HG03432 (cell line): ENCODE measurements at regions not wholly inside any gene's neighbourhood (a gene's known extent, or its start where the extent isn't known, plus 50 kb on each side); places are given as distances from the start of the nearest gene placed in this dataset.
A peak's percentile ranks its signal among the peaks of the same experiment; 100 is the strongest.
"Not testable (repeated sequence)": the region's sequence is repeated elsewhere in the genome, so short reads cannot be mapped to it uniquely, and the experiment has no call there.

Experiments used
- ATAC-seq: cut with Tn5 transposase; IDR thresholded peaks from one replicate; pipeline ENCODE4 v1.9.1; 2021; ENCODE audit warnings: mild to moderate bottlenecking, moderate library complexity; ENCODE audit not compliant: unreplicated experiment

DNA sequence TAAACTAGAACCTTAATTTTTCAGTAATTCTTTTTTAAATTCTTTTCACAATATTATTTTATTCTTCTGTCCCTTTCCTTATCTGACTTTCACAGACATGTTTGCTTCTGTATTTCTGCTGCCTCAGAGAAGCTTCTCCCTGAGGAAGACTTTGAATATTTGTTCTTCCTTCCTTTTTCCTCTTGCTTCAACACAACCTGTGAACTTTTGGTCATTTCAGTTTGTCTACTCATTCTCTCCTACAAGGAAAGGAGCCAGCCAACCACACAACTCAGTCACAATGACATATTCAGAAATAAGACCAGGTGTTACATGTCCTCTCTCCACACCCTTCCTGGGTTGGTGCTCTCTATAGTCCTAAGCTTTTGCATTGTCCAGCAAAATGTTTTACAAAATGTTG lies 310.4 kb downstream of the TFAP2B start:
- ATAC-seq, result no peak

DNA sequence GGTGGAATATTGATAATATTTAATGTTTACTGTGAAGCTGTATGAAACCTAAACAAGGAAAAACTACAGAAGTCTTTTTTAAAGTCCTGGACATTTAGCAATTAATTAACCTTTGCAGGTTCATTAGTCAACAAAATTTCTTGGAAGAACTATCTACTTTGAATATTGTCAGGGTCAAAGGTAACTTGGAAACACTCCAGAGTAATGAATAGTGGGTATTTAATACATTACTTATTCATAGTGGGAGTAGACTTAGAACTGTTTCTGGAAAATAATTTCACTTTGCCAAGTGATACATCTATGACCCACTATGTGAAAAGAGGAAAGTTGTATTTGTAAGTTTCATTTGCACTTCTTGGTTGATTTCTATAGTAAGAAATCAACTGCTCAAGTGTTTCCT lies 319.1 kb downstream of the TFAP2B start:
- no peak for ATAC-seq

DNA sequence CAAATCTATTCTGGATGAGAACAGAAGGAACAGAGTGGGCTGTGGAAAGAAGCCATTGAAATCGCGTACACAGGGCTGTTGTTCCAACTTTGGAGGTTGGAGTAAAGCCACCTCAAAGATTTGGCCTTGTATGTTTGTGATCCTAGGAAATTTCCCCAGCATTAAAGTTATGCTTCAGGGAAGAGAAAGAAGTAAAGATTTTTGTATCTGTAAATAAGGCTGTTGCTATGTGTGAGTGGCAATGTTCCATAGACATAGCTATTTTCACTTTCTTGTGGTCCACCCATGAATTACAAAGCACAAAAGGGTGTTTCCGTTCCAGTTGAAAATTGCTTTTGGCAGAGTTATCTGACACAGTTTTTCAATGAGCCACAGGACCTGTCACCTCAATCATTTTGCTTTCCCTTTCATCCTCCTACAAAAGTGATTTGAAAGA lies 321.3 kb downstream of the TFAP2B start:
- ATAC-seq, result no peak

DNA sequence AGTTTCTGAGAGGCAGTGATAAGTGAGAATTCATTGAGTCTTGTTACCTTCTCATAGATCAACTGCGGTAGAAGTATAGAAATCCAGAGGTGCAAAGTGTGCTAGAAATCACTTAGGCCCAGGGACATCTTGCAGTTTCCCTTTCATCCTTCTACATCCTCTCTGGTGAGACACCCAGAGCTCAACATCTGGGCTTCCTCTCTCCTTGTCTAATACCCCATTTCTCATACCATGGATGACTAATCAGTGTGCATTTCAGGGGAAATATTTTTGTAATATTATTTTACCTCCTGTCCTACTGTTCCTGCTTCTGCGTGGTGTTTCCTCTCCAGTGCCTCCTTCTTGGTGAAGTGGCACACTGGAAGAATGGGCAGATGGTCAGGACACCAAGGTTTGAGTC lies 322.4 kb downstream of the TFAP2B start:
- ATAC-seq, result no peak

DNA sequence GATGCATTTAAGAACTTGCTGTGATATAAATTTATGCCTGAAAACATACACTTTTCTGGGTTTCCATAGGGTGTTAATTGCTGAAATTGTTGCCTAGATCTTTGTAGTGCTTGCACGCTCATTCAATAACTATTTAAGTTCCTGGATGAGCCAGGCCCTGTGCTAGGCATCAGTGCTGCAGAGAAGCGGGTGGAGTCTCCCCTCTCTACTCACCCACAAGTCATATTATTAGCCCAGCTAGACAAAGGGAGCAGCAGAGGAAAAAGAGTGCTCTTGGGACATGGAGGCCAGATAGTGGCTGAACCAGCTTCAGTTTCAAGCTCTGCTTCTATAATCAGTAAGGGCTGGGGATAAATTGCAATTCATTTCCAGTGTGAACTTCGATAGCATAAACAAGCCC lies 329.1 kb downstream of the TFAP2B start:
- no peak for ATAC-seq

DNA sequence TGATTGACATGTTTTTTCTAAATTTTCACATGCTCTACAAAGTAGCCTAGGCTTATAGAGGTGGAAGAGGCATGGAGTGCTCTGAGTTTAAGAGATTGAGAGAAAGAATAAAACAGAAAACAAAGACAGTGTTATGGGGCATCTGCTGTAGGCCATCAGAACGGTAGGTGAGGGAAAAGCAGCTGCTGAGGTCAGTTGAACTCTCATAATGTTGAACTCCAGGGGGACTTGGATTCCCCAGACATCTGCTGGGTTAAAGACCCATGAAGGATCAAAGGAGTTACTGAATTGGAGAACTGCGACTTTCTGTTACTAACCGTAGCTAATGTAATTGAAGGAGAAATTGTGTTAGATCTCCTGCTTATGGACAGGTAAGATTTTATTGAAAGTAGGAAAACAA lies 333.9 kb downstream of the TFAP2B start:
- no peak for ATAC-seq

DNA sequence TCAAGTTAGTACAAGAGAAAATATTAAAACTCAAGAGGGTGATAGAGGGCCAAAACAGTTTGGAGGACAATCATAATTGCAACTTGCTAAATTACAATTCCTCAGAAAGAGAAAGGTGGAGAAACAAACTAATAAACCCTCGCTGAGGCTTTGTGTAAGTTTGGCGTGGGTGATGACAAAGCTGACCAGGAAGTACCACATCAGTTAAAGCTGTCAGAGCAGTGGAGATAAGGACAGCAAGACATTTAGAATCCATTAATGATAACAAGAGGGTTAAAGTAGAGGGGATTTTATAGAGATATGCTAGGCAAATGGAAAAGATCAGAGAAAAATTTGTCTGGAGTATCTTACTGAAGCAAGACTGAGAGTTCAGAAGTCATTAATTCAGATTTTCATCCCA lies 334.4 kb downstream of the TFAP2B start:
- no peak for ATAC-seq

DNA sequence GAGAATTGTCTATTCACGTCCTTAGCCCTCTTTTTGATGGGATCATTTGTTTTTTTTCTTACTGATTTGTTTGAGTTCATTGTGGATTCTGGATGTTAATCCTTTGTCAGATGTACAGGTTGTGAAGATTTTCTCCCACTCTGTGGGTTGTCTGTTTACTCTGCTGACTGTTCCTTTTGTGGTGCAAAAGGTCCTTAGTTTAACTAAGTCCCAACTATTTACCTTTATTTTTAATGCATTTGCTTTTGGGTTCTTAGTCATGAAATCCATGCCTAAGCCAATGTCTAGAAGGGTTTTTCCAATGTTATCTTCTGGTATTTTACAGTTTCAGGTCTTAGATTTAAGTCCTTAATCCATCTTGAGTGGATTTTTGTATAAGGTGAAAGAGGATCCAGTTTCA lies 336.3 kb downstream of the TFAP2B start:
- ATAC-seq, result not testable (repeated sequence)

DNA sequence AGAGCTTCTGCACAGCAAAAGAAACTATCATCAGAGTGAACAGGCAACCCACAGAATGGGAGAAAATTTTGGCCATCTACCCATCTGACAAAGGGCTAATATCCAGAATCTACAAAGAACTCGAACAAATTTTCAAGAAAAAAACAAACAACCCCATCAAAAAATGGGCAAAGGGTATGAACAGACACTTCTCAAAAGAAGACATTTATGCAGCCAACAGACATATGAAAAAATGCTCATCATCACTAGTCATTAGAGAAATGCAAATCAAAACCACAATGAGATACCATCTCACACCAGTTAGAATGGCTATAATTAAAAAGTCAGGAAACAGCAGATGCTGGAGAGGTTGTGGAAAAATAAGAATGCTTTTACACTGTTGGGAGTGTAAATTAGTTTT lies 340.6 kb downstream of the TFAP2B start:
- not testable (repeated sequence) for ATAC-seq

DNA sequence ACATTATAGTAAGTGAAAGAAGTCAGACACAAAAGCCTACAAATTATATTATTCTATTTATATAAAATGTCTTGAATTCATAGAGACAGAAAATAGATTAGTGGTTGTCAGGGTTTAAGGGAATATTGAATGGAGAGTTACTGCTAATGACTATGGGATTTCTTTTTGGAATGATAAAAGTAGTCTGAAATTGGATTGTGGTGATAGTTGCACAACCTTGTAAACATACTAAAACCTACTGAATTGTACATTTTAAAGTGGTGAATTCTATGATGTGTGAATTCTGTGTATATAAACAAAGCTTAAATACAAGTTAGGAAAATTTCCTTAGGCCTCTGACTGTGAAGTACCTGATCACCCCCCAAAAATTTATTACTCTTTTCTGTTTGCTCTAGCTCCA lies 343.1 kb downstream of the TFAP2B start:
- no peak for ATAC-seq

DNA sequence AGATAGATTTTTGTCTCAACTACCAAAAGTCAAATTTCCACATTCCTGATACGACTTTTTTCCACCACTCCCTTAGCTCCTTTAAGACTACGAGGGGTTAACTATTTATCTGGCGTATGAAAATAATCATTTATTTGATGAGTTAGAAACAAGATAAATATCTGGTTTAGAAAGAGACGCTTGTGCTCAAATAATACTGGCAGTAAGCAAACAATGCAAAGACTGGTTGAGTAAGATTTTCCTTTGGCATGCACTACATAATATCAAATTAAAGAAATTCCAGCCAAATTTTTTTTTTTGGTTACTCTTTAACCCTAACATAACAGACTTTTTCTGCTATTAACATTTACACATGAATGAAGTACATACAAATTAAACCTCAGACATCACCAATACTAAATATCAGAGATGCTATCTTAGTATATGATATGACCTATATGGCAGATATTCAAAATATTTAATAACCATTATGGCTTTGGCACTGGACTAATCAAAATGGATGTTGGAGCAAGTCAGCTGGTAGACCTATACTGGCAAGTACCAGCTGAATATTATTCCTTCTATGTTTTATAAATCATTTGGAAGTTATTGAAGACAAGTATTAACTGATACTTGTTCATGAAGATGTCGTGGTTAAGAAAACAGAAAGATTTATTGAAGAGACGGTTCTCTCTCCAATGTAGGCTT lies 345.3 kb downstream of the TFAP2B start:
- ATAC-seq, result no peak

DNA sequence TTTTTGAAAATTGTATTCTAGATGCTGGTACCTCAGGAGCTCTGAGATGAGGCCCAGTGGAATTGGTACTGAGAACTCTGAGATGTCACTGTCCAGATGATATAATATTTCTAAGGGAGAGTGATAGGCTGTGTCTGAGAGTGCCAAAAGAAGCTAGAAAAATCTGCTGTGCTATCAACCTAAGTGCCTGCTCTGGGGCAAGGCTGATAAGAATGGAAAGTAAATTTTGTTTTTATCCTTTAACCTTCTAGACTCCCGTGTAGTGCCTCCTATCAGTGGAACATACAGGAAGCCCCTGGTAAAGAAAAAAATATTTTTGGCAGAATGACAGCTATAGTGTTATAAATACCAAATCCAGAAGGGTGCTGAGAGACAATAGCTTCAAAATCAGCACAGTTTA lies 348.2 kb downstream of the TFAP2B start:
- no peak for ATAC-seq

DNA sequence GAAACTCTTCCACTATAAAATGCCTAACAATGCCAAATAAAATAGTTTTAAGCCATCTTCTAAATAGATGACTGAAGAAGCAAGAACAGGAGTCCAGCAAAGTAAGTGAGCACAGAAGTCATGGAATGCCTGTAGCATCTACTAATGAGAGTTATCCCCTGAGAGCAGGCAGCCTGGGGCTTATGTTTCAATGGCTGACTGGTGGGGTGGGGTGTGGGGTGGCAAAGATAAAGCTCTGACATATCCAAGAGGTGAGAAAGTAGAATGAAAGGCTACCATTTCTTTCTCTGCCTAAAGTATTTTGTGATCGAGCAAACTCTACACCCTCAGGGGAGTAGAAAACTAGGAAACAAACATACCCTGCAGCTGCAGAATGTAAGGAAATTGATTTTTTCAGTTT lies 348.8 kb downstream of the TFAP2B start:
- ATAC-seq, result no peak

DNA sequence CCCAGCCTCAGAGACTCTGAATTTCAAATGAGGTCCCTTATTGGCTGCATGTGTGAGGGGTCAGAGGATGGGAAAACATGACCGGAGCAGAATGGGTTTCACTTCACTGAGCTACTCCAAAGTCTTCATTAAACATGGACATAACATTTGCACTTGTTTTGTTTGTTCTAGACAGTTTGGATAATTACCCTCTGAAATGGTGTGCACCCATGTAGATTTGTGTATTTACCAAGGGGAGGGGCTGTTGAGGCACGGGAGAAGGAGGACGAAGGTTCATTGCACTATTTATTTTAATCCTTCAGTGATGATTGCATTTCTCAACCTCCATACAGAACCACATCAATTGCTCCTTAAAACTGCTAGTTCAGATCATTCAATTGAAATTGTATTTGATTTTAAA lies 364.2 kb downstream of the TFAP2B start:
- no peak for ATAC-seq

DNA sequence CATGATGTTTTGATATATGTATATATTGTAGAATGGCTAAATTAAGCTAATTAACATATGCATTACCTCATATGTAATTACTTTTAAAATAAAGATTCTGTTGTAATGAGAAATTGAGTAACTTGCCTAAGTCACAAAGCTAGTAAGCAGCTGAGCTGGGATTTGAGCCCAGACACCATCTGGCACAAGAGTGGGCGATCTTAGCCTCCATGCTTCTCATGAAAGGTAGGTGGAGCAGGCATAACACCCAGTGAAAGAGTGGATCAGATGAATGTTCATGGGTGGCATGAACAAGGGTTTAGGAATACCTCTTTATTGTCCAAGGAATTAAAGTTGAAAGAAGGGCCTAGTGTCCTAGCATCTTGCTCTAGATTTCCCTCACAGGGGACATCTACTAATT lies 365.4 kb downstream of the TFAP2B start:
- ATAC-seq, result no peak

DNA sequence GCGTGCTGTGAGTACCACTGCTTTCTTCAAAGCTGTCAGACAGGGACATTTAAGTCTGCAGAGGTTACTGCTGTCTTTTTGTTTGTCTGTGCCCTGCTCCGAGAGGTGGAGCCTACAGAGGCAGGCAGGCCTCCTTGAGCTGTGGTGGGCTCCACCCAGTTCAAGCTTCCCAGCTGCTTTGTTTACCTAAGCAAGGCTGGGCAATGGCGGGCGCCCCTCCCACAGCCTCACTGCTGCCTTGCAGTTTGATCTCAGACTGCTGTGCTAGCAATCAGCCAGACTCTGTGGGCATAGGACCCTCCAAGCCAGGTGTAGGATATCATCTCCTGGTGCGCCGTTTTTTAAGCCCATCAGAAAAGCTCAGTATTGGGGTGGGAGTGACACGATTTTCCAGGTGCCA lies 374.5 kb downstream of the TFAP2B start:
- ATAC-seq, result not testable (repeated sequence)

DNA sequence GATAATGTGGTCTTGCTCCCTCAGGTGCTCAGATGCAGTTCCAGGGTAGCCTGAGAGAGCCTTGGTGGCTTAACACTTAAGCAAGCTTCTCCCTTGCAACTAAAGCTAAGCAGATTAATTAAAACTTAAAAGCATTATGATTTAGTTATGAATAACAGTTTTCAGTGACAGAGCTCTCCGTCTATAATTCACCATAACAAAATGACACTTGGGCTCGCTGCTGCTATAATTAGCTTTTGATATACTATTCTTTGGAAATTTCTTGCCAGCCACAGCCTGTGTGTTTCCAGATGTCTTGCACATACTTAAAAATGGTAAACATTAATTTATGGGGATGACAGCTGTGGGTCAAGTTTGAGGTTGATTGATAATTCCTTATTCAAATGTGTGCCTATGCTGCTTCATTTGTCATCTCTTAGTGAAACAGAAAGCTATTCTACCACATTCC lies 380.5 kb downstream of the TFAP2B start:
- peak; percentile 76 for ATAC-seq

DNA sequence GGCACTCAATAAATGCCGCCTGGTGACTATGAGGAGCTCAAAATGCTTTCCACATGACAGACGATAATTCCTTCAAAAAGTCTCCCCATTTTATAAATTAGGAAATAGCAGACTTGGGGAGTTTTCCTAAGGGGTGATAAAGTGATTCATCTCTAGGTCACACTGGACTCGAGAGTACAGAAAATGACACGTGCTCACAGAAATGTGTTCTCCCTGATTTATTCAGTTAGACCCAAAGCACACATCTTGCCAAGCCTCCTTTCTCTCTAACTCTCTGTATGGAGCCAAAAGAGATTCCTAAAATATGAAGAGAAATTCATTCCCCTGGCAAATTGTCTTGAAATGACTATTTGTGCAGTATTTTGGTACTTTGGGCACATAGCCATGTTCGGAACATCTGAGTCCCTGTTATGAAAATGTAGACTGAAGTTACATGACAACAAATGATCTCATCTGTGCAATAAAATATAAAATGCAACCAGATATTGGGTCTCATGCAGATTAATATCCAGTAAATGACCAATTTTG lies 381.1 kb downstream of the TFAP2B start:
- ATAC-seq, result no peak

DNA sequence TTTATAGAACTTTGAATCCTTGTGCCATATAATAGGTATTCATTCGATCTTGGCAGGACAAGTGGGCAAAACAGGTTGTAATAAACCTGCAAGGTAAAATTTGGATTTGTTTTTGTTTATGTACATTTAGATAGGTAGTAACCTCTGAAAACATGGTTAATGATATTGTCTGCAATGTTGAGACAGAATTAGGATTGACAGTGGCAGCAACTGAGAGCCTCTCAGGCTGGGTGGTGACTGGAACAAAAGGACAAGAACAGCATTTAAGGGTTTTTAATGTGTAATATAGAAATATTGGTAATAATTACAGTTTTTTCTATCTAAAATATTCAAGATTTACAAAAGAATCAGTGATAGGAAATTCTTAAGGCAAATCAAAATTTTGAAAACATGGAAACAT lies 382.0 kb downstream of the TFAP2B start:
- no peak for ATAC-seq

DNA sequence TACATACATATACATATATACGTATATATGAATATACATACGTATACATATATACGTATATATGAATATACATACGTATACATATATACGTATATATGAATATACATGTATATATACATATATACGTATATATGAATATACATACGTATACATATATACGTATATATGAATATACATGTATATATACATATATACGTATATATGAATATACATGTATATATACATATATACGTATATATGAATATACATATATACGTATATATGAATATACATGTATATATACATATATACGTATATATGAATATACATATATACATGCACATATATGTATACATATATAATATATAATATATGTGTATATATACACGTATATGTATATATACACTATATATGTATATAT lies 384.0 kb downstream of the TFAP2B start:
- ATAC-seq, result not testable (repeated sequence)

DNA sequence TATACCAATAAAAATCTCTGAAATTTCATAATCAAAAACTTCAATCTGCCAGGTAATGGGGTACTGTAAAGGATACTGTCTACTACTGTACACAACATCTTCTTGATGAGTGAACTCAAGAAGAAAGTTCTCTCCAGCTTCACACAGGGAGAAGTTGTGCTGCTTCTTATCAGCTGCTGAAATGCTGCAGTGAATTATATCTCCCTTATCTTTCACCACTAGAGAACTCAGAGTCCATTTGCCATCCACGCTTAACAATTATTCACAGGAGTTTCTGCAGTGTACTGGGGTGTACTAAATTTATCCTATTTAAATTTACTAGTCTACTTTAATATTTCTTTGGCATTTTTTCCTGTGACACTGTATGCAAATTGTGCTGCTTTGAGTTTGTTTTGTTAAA lies 384.8 kb downstream of the TFAP2B start:
- ATAC-seq, result no peak

DNA sequence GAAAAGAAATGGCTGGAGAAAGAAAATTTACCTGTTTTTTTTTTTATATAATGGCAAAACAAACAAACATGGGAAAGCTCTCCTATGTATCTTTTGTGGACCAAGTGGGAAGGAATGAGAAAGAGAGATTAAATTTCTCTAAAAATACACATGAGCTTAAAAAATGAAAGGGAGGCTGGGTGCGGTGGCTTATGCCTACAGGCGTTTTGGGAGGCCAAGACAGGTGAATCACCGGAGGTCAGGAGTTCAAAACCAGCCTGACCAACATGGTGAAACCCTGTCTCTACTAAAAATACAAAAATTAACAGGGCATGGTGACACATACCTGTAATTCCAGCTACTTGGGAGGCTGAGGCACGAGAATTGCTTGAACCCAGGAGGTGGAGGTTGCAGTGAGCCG lies 388.0 kb downstream of the TFAP2B start:
- ATAC-seq, result not testable (repeated sequence)

DNA sequence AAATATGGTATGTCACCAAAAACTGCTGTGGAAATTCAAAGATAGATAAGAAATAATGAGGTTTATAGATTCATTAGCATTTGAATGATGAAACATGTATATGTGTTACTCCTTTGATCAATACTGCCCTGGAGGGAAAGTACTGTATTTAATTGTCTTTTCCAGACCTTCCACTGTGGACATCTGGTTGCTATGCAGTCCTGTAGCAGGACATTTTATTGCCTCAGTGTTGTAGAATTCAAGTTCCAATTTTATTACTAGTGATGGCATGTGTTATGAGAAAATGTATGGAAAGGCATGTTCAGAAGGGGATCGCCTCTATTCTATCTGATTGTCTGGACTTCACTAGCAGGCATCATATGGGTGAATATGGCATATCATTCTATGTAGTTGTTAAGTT lies 391.0 kb downstream of the TFAP2B start:
- no peak for ATAC-seq
